HG02763 (cell line): ENCODE measurements at regions not wholly inside any gene's neighbourhood (a gene's known extent, or its start where the extent isn't known, plus 50 kb on each side); places are given as distances from the start of the nearest gene placed in this dataset.
"Not testable (repeated sequence)": the region's sequence is repeated elsewhere in the genome, so short reads cannot be mapped to it uniquely, and the experiment has no call there.

Experiments
- ATAC-seq: cut with Tn5 transposase; IDR thresholded peaks from one replicate; pipeline ENCODE4 v1.9.1; 2021; ENCODE audit warnings: mild to moderate bottlenecking, moderate library complexity; ENCODE audit not compliant: unreplicated experiment

DNA sequence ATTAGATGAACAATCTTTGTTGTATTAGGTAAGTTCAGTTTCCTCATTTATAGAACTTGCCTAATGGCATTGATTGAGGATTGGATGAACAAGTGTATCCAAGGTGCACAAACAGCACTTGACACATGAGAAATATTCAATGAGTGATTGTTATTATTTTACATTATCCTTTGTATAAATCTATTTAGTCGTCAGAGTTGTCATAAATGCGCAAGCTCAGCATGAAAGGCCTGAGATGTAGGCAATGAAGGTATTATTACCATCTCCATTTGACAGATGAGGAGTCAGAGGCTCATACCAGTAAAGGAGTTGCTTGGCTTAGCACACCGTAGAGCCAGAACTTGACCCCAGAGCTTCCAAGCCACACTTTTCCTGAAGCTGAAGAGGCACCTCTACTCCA, 291.4 kb downstream of the C1D start:
- no peak for ATAC-seq

DNA sequence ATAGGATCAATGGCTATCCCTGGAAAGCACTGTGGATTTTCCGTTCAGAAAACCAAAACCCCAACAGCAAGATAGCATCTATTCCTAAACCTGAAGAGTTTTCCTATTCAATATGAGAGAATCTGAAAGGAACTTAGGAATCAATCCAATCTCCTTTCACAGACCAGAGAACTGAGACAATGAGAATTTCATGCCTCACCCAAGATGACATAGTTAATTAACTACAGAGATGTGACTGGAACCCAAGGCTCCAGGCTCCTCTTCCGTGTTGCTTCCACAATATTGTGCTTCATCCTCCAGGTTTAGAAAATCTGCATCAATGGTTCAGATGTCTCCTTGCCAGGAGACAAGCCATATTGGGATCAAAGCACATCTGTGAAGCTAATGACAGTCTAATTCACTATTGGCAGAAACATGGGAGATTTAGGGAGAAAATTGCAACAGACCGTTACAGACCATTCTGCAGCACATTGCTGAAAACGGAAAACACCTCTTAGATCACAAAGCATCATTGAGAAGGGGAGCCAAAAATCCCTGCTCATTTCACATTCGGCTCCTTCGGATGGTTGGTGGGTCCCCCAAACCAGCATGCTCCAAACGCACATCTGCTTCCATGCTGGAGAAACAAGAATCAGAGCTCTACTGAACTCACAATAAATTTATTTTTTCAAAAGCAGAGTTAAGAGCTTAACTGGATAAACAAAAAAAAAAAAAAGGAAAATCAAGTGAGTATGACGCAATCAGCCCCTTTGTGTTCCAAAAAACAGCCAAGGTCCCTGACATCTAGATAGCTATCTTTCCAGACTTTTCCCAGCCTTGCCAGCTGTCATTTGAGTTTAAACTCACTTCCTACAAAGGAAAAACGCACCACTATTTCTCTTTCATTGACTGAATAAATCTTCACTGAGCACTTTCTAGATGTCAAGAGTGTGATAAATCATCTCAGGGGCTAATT, 290.3 kb downstream of the C1D start:
- no peak for ATAC-seq

DNA sequence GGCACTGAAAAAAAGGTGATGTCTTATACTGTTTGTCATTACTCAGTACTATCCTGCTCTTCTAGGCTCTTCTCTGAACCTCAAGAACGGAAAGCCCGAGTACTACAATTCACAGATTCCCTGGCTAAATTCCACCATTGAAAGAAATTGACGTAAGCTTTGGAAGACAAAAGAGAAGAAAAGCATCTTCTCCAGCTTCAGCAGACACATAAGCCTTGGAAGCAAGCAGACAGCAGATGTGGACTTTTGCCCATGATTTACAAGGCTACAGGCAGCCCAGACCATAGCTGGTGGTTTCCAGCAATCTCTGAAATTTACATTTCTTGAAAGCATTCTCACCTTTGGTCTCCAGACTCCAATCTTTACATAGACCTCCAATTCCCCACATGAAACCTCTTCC, 289.0 kb downstream of the C1D start:
- ATAC-seq: no peak

DNA sequence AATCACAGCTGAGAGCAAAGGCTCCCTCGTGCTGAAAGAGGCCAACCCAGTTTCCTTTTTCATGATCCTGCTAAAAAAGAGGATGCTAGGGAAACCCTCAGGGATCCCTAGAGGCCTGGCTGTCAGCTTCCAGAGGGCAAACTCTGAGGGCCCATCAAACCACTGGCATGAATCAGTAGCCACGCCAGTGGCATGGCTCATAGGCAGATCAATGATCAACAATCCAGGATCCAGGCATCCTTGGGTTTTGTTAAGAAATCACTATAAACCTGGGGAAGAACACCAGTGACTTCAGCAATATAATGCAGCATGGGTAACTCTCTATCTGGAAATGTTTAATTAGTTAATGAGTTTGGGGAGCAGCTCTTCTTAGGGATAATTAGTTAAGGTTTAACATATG, 286.5 kb downstream of the C1D start:
- ATAC-seq: no peak

- no peak for ATAC-seq
These were observed 285.8 kb downstream of the C1D start for GRCh38 chr2:67777010-67777409.

DNA sequence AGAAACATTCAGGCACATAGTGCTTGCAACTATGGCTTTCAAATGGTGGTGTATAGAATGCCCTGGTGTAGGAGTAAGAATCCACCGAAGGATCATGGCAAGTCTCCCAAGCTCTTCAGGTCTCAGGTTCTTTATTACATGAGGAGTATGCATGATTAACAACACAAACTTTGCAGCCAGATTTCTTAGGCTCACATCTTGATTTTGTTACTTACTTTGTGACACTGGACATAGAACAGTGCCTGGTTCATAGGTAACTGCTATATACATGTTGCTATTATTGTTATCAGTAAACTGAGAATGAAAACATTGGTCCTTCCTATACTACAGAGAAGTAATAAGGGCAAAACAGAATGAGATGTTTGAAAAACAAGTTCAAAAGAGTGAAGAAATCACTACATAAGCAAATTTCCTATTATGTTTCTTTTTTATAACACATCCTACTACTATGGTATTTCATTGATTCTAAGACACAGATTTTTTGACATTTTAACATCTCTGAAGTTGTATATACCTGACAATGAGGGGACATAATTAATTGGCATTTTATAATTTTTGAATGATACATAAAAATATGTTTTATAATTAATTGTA, 284.9 kb downstream of the C1D start:
- no peak for ATAC-seq

DNA sequence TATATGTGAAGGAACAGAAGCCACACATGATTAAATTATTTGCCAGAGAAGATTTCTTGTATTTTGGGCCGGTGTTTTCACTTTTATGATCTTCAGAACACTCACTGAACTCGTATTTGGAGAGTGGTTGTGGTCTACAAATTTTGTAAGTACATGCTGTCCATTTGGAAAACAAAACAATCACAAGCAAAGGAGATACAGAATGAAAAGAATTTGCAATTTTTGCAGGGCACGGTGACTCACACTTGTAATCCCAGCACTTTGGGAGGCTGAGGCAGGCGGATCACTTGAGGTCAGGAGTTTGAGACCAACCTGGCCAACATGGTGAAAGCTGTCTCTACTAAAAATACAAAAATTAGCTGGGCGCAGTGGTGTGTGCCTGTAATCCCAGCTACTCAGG, 282.0 kb downstream of the C1D start:
- ATAC-seq: not testable (repeated sequence)

DNA sequence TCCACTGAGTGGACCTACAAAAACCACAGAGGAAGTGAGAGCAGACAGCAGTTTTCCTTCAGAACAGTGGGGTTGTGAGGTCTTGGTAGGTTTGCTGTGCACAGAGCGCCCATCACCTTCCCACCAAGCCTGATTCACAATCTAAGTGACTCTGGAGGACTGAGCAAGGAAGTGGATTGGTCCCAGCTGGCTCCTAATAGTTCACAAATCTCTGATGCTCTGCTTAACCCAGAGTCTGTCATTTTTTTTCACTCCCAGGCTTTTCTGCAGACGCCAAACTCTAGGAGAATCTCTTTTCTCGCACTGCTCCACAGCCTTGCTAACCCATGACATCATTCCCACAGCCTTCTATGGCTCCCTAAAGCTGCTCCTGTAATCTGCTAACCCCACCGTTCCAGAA, 280.4 kb downstream of the C1D start:
- ATAC-seq: no peak

GRCh38 chr2:67783026-67783425, 279.8 kb downstream of the C1D start:
- no peak for ATAC-seq

- ATAC-seq: no peak
These were observed 272.2 kb downstream of the C1D start for GRCh38 chr2:67790622-67791021.

- no peak for ATAC-seq
These were observed 270.6 kb downstream of the C1D start for GRCh38 chr2:67792191-67792590.

GRCh38 chr2:67792681-67793091, 270.1 kb downstream of the C1D start:
- no peak for ATAC-seq

GRCh38 chr2:67797801-67798540, 264.8 kb downstream of the C1D start:
- no peak for ATAC-seq

- ATAC-seq: no peak
These were observed 264.2 kb downstream of the C1D start for GRCh38 chr2:67798541-67799160.

DNA sequence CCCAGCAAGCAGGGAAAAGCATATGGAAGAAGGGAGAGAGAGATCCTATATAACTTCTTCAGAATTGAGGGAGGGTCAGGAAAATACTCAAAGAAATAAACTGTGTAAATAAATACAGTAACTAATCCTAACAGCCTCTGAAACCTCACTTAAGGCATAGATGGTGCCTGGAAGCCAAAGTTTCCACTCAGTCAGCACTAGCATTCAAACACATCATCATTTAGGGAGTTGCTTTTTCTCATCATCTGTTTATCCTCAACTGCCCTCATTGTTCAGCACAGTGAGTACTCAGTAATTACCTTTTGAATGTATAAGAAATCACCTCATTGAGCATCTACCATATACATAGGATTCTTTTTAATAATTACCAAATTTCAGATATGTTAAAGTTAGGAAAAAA, 262.9 kb downstream of the C1D start:
- ATAC-seq: no peak

- ATAC-seq: no peak
These were observed 260.5 kb downstream of the C1D start for GRCh38 chr2:67802291-67802690.

DNA sequence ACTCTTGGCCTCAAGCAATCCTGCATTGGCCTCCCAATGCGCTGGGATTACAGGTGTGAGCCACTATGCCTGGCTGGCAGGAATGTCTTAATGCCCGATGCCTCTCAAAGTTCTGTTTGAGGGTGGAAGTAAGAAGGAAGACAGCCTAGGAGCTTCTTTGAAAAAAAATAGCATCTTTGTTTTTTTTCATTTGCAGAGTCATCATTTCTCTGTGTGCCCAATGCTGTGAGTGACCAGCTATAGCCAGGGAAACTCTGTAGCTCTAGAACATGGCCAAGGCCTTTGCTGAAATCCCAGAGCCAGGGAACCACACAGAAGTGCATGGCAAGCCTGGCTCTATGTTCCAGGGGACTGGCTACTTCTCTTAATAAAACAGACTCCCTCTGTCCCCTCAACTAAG, 260.0 kb downstream of the C1D start:
- no peak for ATAC-seq

GRCh38 chr2:67806816-67807215, 256.0 kb downstream of the C1D start:
- ATAC-seq: no peak

DNA sequence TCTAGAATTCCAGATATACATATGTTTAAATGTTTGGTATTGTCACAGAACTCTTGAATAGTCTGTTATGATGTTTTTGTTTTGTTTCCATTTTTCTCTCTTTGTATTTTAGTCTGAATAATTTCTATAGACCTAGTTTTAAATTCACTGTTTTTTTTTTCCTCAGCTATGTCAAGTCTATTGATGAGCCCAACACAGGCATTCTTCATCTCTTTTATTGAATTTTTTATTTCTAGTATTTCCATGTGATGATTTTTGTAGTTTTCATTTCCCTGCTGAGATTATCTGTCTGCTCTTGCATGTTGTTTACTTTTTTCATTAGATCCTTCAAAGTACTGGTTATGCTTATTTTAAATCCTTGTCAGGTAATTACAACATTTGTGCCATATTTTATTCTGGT, 254.7 kb downstream of the C1D start:
- ATAC-seq: no peak

- no peak for ATAC-seq
These were observed 250.1 kb downstream of the C1D start for GRCh38 chr2:67812682-67813081.

GRCh38 chr2:67823726-67824125, 239.1 kb downstream of the C1D start:
- no peak for ATAC-seq
